GM19467 (cell line): ENCODE measurements at regions not wholly inside any gene's neighbourhood (a gene's known extent, or its start where the extent isn't known, plus 50 kb on each side); places are given as distances from the start of the nearest gene placed in this dataset.
"Not testable (repeated sequence)": the region's sequence is repeated elsewhere in the genome, so short reads cannot be mapped to it uniquely, and the experiment has no call there.

Experiments
- ATAC-seq: cut with Tn5 transposase; IDR thresholded peaks from one replicate; pipeline ENCODE4 v1.9.1; 2021; ENCODE audit warnings: mild to moderate bottlenecking, moderate library complexity; ENCODE audit not compliant: unreplicated experiment

GRCh38 chrX:137646472-137646871 is 80.5 kb downstream of the ZIC3 start:
- no peak for ATAC-seq

- ATAC-seq = no peak
Measured at GRCh38 chrX:137651647-137652046, 85.7 kb downstream of the ZIC3 start.

GRCh38 chrX:137652086-137652485 is 86.2 kb downstream of the ZIC3 start:
- no peak for ATAC-seq

- ATAC-seq = no peak
Measured at GRCh38 chrX:137654481-137654880, 88.6 kb downstream of the ZIC3 start.

GRCh38 chrX:137667776-137668175 is 101.8 kb downstream of the ZIC3 start:
- ATAC-seq = no peak

- no peak for ATAC-seq
Measured at GRCh38 chrX:137684591-137684990, 118.7 kb downstream of the ZIC3 start.

- no peak for ATAC-seq
Measured at GRCh38 chrX:137695417-137695816, 129.5 kb downstream of the ZIC3 start.

- ATAC-seq = no peak
Measured at GRCh38 chrX:137707348-137707747, 141.4 kb downstream of the ZIC3 start.

- no peak for ATAC-seq
Measured at GRCh38 chrX:137742846-137743245, 176.9 kb downstream of the ZIC3 start.

- ATAC-seq = no peak
Measured at GRCh38 chrX:137743414-137743813, 177.5 kb downstream of the ZIC3 start.

- no peak for ATAC-seq
Measured at GRCh38 chrX:137746289-137746688, 180.4 kb downstream of the ZIC3 start.

GRCh38 chrX:137747244-137748043 is 181.5 kb downstream of the ZIC3 start:
- no peak for ATAC-seq

GRCh38 chrX:137748827-137749226 is 182.9 kb downstream of the ZIC3 start:
- ATAC-seq = no peak

GRCh38 chrX:137749246-137749645 is 183.3 kb downstream of the ZIC3 start:
- ATAC-seq = no peak

- no peak for ATAC-seq
Measured at GRCh38 chrX:137771537-137771936, 205.6 kb downstream of the ZIC3 start.

- no peak for ATAC-seq
Measured at GRCh38 chrX:137792214-137792613, 226.3 kb downstream of the ZIC3 start.

GRCh38 chrX:137797926-137798325 is 232.0 kb downstream of the ZIC3 start:
- ATAC-seq = not testable (repeated sequence)

- no peak for ATAC-seq
Measured at GRCh38 chrX:137823257-137823656, 257.3 kb downstream of the ZIC3 start.

GRCh38 chrX:137847376-137847775 is 281.4 kb downstream of the ZIC3 start:
- no peak for ATAC-seq

GRCh38 chrX:137848266-137848905 is 282.5 kb downstream of the ZIC3 start:
- ATAC-seq = no peak

- no peak for ATAC-seq
Measured at GRCh38 chrX:137852502-137852901, 286.6 kb downstream of the ZIC3 start.

- no peak for ATAC-seq
Measured at GRCh38 chrX:137855490-137855889, 289.6 kb downstream of the ZIC3 start.
